Fibroblast of pulmonary artery (primary cell): ENCODE measurements at regions not wholly inside any gene's neighbourhood (a gene's known extent, or its start where the extent isn't known, plus 50 kb on each side); places are given as distances from the start of the nearest gene placed in this dataset.
A peak's percentile ranks its signal among the peaks of the same experiment; 100 is the strongest.

Experiments
- DNase-seq: peaks from one replicate; pipeline ENCODE4 v3.0.0-alpha.2; 2010; ENCODE audit warnings: low read depth
- H3K4me3 ChIP-seq: replicated peaks from 2 replicates; pipeline ENCODE4 v1.5.1; 2011; ENCODE audit warnings: low read depth, mild to moderate bottlenecking, control low read depth, low read length, moderate library complexity
- TF ChIP-seq, protein P1 (sequence below): IDR thresholded peaks from 2 replicates; pipeline ENCODE4 v1.5.1; 2011; ENCODE audit warnings: mild to moderate bottlenecking, control low read depth, low read length, inconsistent platforms; ENCODE audit errors: missing control alignments

DNA sequence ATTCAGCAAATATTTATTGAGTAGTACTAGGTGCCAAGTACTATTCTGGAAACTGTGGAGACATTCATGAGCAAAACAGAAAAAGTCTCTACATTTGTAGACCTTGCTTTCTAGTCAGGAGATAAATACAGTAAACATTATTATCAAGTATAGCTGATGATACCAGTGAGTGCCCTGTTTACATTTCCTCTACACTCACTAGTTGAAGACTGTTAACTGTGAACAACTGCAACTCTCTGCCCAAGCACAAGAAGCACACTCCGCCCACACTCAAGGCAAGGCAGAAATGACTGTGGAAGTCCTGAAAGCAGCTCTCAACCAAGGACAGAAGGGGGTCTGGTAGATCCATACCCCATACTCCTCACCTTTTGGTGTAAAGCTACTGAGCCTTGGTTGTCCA is 837.0 kb downstream of the DIAPH3 start:
- no peak for DNase-seq
- TF ChIP-seq, protein P1, sequence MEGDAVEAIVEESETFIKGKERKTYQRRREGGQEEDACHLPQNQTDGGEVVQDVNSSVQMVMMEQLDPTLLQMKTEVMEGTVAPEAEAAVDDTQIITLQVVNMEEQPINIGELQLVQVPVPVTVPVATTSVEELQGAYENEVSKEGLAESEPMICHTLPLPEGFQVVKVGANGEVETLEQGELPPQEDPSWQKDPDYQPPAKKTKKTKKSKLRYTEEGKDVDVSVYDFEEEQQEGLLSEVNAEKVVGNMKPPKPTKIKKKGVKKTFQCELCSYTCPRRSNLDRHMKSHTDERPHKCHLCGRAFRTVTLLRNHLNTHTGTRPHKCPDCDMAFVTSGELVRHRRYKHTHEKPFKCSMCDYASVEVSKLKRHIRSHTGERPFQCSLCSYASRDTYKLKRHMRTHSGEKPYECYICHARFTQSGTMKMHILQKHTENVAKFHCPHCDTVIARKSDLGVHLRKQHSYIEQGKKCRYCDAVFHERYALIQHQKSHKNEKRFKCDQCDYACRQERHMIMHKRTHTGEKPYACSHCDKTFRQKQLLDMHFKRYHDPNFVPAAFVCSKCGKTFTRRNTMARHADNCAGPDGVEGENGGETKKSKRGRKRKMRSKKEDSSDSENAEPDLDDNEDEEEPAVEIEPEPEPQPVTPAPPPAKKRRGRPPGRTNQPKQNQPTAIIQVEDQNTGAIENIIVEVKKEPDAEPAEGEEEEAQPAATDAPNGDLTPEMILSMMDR: no peak
- H3K4me3 ChIP-seq: no peak overlapping the region

DNA sequence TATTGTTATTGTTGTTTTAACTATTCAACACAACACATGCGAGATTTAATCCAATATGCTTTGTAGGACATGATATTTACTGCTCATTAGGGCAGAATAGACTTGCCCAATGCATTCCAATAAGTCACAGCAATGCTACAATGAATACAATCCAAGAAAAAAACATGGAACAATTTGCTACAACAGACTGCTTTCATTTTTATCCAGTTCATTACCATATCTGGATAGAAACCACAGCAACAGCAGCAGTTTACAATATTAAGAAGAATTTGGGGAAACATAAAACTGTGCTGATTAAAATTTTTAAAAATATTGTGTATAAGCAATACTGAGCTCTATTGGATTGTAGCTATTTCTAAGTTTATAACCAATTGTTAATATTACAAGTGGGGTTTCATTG is 833.0 kb downstream of the DIAPH3 start:
- TF ChIP-seq, protein P1: no peak
- no peak for DNase-seq
- H3K4me3 ChIP-seq: no peak overlapping the region

DNA sequence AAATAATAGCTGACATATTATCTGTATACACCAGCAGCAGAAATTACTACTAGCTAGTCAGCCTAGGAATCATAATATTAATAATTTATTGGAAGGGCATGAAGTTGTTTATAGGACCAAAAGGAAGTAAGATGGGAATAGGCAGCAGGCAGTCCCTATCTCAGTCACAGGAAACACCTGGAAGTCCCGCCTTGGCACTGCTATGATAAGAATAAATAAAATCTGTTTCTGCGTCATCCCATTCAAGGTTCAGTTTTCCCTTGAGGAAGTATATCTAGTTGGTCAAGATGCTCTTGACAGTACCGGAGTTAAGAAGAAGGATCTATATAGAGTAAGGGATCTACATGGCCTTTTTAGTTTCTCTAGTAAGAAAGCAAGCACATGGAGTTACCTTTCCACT is 830.8 kb downstream of the DIAPH3 start:
- no peak for DNase-seq
- TF ChIP-seq, protein P1: no peak
- H3K4me3 ChIP-seq: no peak overlapping the region

DNA sequence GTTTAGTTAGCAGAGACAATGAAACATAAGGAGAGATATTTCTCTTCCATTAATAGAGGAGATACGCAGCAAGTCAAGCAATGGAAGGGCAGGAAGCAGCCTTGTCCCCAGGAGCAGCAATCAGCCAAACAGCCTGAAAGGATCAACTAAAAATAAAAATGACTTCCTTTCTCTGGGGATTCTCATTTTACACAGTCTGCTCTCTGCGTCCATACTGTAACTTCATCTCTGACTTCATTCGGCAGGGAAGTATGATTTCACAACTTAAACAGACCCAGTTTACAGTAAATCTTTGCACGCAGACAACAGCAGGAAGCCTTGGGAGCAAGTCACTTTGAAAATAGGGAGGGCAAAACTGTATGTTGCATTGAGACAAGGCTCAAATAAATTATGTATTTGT is 826.7 kb downstream of the DIAPH3 start:
- peak; percentile 79 for DNase-seq
- H3K4me3 ChIP-seq: no peak overlapping the region
- TF ChIP-seq, protein P1: no peak

DNA sequence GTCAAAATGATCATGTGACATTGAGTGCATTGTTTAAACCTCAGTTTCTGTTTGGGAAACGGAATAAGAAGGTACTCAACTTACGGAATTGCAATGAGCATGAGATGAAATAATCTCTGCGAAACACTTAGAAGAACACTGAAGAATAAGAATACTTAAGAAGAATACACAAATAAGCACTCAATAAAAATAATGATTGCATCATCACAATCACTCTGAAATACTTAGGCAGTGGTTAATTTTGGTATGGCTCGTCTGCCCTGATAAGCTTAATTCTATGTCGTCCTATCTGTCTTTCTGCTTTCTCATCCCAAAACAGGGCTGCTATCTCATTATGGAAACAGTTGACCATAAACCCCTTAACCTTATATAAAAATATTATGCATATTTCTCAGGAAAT is 823.6 kb downstream of the DIAPH3 start:
- no peak overlapping the region for H3K4me3 ChIP-seq
- no peak for DNase-seq
- TF ChIP-seq, protein P1: no peak

DNA sequence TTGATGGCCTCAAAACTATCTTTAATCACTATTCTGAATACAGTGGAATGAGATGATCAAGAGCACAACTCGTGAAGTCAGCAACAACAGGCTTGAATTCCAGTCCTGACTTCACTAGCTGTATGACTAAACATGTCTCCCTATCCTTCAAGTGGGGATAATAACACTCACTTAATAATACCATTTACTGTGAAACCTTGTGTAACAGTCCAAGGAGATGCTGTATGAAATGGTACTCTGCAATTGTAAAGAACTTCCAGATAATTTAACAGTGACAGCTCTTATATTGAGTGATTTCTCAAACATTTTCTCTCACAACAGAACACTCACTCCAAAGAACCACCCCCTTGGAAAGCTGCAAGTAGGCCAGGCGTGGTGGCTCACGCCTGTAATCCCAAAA is 823.1 kb downstream of the DIAPH3 start:
- TF ChIP-seq, protein P1: no peak

DNA sequence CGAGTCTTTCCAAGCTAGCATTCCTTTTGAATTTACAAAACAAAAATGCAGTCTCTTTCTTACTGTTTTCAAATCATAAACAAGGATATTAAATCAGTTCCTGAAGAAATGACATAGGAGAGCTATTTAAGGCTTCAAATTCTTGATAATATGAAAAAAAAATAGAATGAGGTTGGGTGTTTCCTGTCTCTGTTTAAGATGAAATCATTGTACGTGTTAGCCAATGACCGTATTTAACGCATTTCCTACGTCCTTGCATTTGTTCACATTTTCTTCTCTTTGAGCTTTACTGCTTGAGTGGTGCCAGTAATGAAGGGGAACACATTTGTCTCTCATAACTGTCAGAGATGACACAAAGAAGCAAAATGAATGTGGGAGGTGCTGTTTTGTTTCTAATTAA is 821.3 kb downstream of the DIAPH3 start:
- DNase-seq: peak; percentile 60
- TF ChIP-seq, protein P1: no peak
- H3K4me3 ChIP-seq: no peak overlapping the region

More for the DNA sequence above, 823.1 kb downstream of the DIAPH3 start:
- DNase-seq: no peak
- H3K4me3 ChIP-seq: no peak overlapping the region
